HUES48 (cell line): ENCODE measurements at regions not wholly inside any gene's neighbourhood (a gene's known extent, or its start where the extent isn't known, plus 50 kb on each side); places are given as distances from the start of the nearest gene placed in this dataset.

Experiments used
- H3K27ac ChIP-seq: one replicate; pipeline ENCODE4 v1.7.0; 2013; ENCODE audit warnings: low read depth, low read length, inconsistent platforms
- H3K27me3 ChIP-seq: 2 replicates; pipeline ENCODE4 v1.6.1; 2013; ENCODE audit warnings: mild to moderate bottlenecking, low read length; ENCODE audit not compliant: control insufficient read depth, insufficient read depth
- H3K36me3 ChIP-seq: 2 replicates; pipeline ENCODE4 v1.6.1; 2013; ENCODE audit warnings: low read length; ENCODE audit not compliant: control insufficient read depth, insufficient read depth
- H3K4me1 ChIP-seq: 2 replicates; pipeline ENCODE4 v1.6.1; 2013; ENCODE audit warnings: mild to moderate bottlenecking, low read length; ENCODE audit not compliant: control insufficient read depth, insufficient read depth
- H3K4me3 ChIP-seq: 2 replicates; pipeline ENCODE4 v1.5.1; 2013; ENCODE audit warnings: mild to moderate bottlenecking, low read depth, low read length
- H3K9ac ChIP-seq: 2 replicates; pipeline ENCODE4 v1.6.1; 2013; ENCODE audit warnings: mild to moderate bottlenecking, low read depth, low read length, moderate library complexity
- H3K9me3 ChIP-seq: 2 replicates; pipeline ENCODE4 v1.6.1; 2013; ENCODE audit warnings: low read length; ENCODE audit not compliant: control insufficient read depth, insufficient read depth

DNA sequence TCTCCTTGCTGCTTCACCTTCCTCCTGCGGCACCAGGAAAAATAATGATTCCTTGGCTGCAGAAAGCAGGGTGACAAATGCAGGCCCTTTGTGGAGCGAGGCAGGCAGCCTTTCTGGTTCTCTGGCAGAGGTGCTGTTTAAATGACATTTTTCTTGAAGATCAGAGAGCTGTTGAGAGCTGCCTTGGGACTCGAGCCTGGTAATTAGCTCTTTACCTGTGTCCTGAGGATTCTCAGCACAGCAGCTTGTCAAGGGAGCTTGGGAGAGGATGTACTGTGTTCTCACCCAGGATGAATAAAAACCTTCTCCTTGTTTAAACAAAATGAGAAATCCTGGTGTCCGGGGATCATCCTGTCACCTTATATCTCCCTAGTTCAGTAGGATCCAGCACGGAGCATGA is 204.0 kb downstream of the AACS start:
- Histone ChIP-seq H3K4me1 (peaks cover 12% of the 10 kb centered on the region; the same call in 1 of the 2 replicates), H3K9ac (no peak overlapping the region), H3K27ac (no peak overlapping the region), H3K9me3 (no peaks in the 10 kb centered on the region), H3K4me3 (no peak overlapping the region), H3K27me3 (no peaks in the 10 kb centered on the region), H3K36me3 (no peaks in the 10 kb centered on the region)

DNA sequence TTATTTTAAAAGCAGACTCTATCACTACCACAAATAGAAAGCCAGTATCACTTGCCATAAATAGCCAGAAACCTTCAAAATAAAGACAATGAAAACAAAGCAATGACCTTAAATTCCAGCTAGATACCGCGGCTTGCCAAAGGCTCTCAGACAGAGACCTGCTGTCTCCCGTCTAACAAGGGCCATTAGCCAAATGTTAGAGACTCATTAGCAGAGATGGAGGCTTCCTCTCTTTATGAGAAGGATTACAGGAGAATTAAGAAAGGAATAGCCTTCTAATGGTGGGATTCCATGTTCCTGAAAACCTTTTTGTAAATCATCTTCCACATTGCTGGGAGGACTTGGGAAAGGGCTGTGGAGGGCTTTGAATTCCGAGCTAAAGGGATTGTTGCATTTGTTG is 206.7 kb downstream of the AACS start:
- H3K27me3 ChIP-seq = no peaks in the 10 kb centered on the region
- no peak overlapping the region for H3K4me3 ChIP-seq
- no peaks in the 10 kb centered on the region for H3K9me3 ChIP-seq
- no peak overlapping the region for H3K9ac ChIP-seq
- peaks cover 16% of the 10 kb centered on the region; the same call in 1 of the 2 replicates for H3K4me1 ChIP-seq
- no peak overlapping the region for H3K27ac ChIP-seq
- H3K36me3 ChIP-seq = no peaks in the 10 kb centered on the region

- H3K4me3 ChIP-seq = no peak overlapping the region
- no peaks in the 10 kb centered on the region for H3K36me3 ChIP-seq
- no peaks in the 10 kb centered on the region for H3K27me3 ChIP-seq
- H3K9me3 ChIP-seq = no peaks in the 10 kb centered on the region
- H3K4me1 ChIP-seq = peaks cover 16% of the 10 kb centered on the region; the same call in 1 of the 2 replicates
- no peak overlapping the region for H3K27ac ChIP-seq
- no peak overlapping the region for H3K9ac ChIP-seq
Measured at GRCh38 chr12:125272383-125272933, 207.2 kb downstream of the AACS start.

DNA sequence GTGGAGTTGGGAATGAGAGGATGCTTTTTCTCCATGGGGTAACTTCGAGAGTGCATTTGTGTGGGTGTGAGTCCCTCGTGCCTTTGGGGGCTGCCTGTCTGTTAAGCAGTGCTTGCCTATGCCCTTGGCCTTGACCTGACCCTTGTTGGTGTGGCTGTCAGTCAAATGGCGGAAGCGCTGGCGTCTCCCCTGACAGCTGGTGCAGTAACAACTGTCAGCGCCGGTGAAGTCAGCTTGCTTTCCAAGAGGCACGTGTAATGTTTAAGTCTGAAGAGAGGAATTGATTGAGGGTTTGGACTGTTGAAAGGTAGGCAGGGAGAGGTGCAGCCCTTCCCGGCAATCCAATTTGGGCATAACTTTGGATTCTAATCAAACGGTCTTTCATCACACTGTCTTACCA is 211.3 kb downstream of the AACS start:
- peaks cover 25% of the 10 kb centered on the region for H3K4me1 ChIP-seq
- no peaks in the 10 kb centered on the region for H3K9me3 ChIP-seq
- H3K36me3 ChIP-seq = no peaks in the 10 kb centered on the region
- no peak overlapping the region for H3K4me3 ChIP-seq
- H3K27ac ChIP-seq = no peak overlapping the region
- no peaks in the 10 kb centered on the region for H3K27me3 ChIP-seq
- H3K9ac ChIP-seq = no peak overlapping the region

DNA sequence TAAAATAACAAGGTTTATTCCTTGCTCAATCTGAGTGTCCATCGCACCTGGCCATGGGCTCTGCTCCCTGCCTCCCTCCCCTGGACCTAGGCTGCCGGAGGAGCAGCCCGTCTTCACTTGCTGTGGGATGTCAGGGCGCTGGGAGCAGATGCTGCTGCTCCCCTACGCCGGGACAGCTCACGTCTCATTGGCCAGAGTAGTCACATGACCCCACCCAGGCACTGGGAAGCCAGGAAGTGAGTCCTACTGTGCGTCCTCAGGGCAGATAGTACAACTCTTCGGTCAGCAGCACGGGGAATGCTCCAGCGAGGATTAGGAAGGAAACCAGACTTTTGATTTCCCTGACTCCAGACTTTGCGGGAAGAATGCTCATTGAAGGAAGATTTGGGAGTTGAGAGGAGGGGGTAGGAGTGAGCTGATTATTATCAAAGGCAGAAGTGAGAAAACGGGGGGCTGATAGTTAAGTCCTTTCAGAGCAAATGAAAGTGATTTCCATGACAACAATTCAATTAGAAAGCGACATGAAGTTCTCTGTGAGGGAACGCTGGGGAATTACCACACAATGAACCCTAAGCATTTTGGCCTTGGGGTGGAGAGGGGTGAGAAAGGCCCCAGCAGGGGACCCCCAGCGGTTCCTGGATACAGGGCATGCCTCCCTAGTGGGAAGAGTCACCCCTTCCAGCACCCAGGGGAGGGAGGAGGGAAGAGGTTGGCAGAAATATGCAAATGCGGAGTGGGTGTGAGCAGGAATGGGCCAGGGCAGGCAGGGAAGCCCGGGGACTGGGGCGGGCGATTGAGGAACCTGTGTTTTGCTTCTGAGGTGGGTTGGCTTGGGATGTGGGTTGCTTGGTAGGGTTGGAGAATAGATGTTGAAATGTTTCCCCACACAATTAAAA is 215.5 kb downstream of the AACS start:
- H3K36me3 ChIP-seq = no peaks in the 10 kb centered on the region
- peaks cover 11% of the 10 kb centered on the region for H3K4me1 ChIP-seq
- no peaks in the 10 kb centered on the region for H3K9me3 ChIP-seq
- peak overlapping the region; percentile 27; the same call in 1 of the 2 replicates for H3K9ac ChIP-seq
- H3K27ac ChIP-seq = peak overlapping the region; percentile 87
- peak overlapping the region; percentile 55 for H3K4me3 ChIP-seq
- no peaks in the 10 kb centered on the region for H3K27me3 ChIP-seq

DNA sequence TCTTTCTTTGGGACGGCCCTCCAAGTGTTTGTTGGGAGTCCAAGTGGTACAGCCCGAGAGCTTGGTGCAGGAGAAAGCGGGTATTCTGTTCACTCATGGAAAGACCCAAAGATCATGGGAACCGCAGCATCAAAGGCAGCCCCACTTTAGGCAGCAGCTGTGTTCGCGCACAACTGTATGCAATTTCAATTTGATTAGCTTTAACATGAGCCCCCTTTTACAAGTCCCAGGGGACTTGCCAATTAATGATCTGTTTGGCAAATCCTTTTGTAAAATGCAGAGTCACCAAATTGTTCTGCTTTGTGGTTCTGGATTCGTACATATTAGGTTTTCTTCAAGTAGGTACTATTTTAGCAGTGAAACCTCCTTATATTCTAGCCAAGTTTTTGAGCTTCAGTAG is 217.7 kb downstream of the AACS start:
- H3K27ac ChIP-seq = no peak overlapping the region
- no peak overlapping the region for H3K4me3 ChIP-seq
- H3K9me3 ChIP-seq = no peaks in the 10 kb centered on the region
- peaks cover 11% of the 10 kb centered on the region for H3K4me1 ChIP-seq
- H3K36me3 ChIP-seq = no peaks in the 10 kb centered on the region
- H3K9ac ChIP-seq = no peak overlapping the region
- H3K27me3 ChIP-seq = no peaks in the 10 kb centered on the region

GRCh38 chr12:125283521-125283920 is 218.3 kb downstream of the AACS start:
- no peaks in the 10 kb centered on the region for H3K27me3 ChIP-seq
- no peak overlapping the region for H3K27ac ChIP-seq
- H3K4me1 ChIP-seq = peaks cover 11% of the 10 kb centered on the region
- H3K9me3 ChIP-seq = no peaks in the 10 kb centered on the region
- H3K36me3 ChIP-seq = no peaks in the 10 kb centered on the region
- H3K4me3 ChIP-seq = no peak overlapping the region
- H3K9ac ChIP-seq = no peak overlapping the region

DNA sequence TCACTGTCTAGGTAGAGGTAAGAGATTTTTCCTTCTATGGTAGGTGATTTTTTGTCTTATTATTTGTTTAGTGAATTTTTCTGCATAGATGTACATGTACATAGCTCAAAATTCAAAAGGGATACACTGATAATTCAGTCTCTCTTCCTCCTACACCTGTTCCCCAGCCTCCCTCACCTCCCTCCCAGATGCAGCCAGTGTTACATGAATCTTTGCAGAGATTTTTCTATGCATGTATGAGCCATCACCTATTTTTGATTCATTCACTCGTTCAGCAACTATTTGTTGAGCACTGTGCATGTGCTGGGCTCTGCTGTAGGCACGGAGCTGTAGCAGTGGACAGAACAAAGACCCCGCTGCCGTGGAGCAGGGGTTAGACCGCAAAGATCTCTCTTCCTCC is 218.9 kb downstream of the AACS start:
- Histone ChIP-seq H3K9ac (no peak overlapping the region), H3K27ac (no peak overlapping the region), H3K36me3 (no peaks in the 10 kb centered on the region), H3K4me3 (no peak overlapping the region), H3K9me3 (no peaks in the 10 kb centered on the region), H3K4me1 (peaks cover 14% of the 10 kb centered on the region), H3K27me3 (no peaks in the 10 kb centered on the region)

GRCh38 chr12:125284945-125285685 is 219.9 kb downstream of the AACS start:
- no peaks in the 10 kb centered on the region for H3K27me3 ChIP-seq
- H3K9me3 ChIP-seq = no peaks in the 10 kb centered on the region
- H3K4me3 ChIP-seq = no peak overlapping the region
- peaks cover 13% of the 10 kb centered on the region for H3K4me1 ChIP-seq
- no peak overlapping the region for H3K27ac ChIP-seq
- no peak overlapping the region for H3K9ac ChIP-seq
- H3K36me3 ChIP-seq = no peaks in the 10 kb centered on the region

DNA sequence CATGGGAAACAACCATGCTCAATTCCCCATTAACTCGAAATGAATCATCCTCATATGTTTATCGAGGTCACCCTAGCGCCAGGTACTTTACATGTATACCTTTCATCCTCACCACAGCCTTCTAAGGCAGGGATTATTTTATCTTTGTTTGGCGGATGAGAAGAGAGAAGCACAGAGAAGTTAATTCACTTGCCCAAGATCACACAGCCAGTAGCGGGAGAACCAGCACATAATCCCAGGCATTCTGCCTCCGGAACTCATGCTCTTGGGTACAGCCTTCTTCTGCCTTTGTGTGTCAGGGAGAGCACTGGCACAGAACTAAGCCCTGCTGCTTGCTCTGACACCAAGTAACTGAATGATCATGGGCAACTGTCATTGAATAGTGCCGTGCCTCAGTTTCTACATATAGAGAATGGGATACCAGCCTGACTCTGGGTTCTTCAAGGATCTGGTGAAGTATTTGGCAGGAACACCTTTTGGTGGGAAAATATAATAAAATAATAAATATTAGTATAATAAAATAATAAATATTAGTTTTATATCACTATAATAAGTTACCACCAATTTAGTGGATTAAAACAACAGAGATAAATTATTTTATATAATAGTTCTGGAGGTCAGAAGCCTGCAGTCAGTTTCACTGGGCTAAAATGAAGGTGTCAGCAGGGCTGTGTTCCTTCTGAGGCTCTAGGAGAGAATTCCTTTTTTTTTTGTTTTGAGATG is 220.9 kb downstream of the AACS start:
- Histone ChIP-seq H3K9ac (no peak overlapping the region), H3K27me3 (no peaks in the 10 kb centered on the region), H3K4me1 (peaks cover 7% of the 10 kb centered on the region), H3K27ac (no peak overlapping the region), H3K36me3 (no peaks in the 10 kb centered on the region), H3K9me3 (no peaks in the 10 kb centered on the region), H3K4me3 (no peak overlapping the region)
